ENCODE measurements at regions not wholly inside any gene's neighbourhood (a gene's known extent, or its start where the extent isn't known, plus 50 kb on each side); places are given as distances from the start of the nearest gene placed in this dataset.

GRCh38 chr11:92424281-92424680, 199.7 kb downstream of the FAT3 start:
- Histone ChIP-seq H3K36me3 (ENCODE audit: control insufficient read depth, insufficient read depth, low read length) (no peaks in the 10 kb centered on the region), H3K27me3 (ENCODE audit: control insufficient read depth, insufficient read depth, low read length) (no peaks in the 10 kb centered on the region), H3K27ac (ENCODE audit: low read length) (no peak overlapping the region), H3K4me3 (ENCODE audit: low read length) (no peak overlapping the region), H3K4me1 (ENCODE audit: control insufficient read depth, insufficient read depth, low read length) (no peaks in the 10 kb centered on the region), H3K9me3 (ENCODE audit: control insufficient read depth, insufficient read depth, low read length) (no peaks in the 10 kb centered on the region)
- no peak overlapping the region for H3K4me3 Mint-ChIP-seq
- no peaks in the 10 kb centered on the region for H3K27me3 Mint-ChIP-seq (ENCODE audit: low read depth in 2 of 2)
- ATAC-seq, result no peak
- H3K27ac Mint-ChIP-seq, result no peak overlapping the region
- no peaks in the 10 kb centered on the region for H3K4me1 Mint-ChIP-seq
- no peaks in the 10 kb centered on the region for H3K36me3 Mint-ChIP-seq
- TF ChIP-seq CTCF (IDR thresholded peaks at IDR 0.05), result no peak
- intact Hi-C loops (cut with micrococcal nuclease), result no loop called here
- peaks cover 8 to 13% of the 10 kb centered on the region in 2 donors for H3K9me3 Mint-ChIP-seq
- no peak for DNase-seq

GRCh38 chr11:92425127-92425526, 200.5 kb downstream of the FAT3 start:
- Histone ChIP-seq H3K27me3 (ENCODE audit: control insufficient read depth, insufficient read depth, low read length) (no peaks in the 10 kb centered on the region), H3K4me1 (ENCODE audit: control insufficient read depth, insufficient read depth, low read length) (no peaks in the 10 kb centered on the region), H3K4me3 (ENCODE audit: low read length) (no peak overlapping the region), H3K9me3 (ENCODE audit: control insufficient read depth, insufficient read depth, low read length) (no peaks in the 10 kb centered on the region), H3K36me3 (ENCODE audit: control insufficient read depth, insufficient read depth, low read length) (no peaks in the 10 kb centered on the region), H3K27ac (ENCODE audit: low read length) (no peak overlapping the region)
- H3K4me3 Mint-ChIP-seq, result no peak overlapping the region
- no peaks in the 10 kb centered on the region for H3K4me1 Mint-ChIP-seq
- H3K27me3 Mint-ChIP-seq (ENCODE audit: low read depth in 2 of 2), result no peaks in the 10 kb centered on the region
- 21% methylated on average over 2 of the region's 6 CpGs for WGBS (ENCODE audit: insufficient coverage)
- TF ChIP-seq CTCF (IDR thresholded peaks at IDR 0.05), result no peak
- DNase-seq, result no peak
- ATAC-seq, result no peak
- H3K9me3 Mint-ChIP-seq, result peaks cover 13 to 14% of the 10 kb centered on the region in 2 donors
- no peak overlapping the region for H3K27ac Mint-ChIP-seq
- no peaks in the 10 kb centered on the region for H3K36me3 Mint-ChIP-seq
- intact Hi-C loops (cut with micrococcal nuclease), result no loop called here

GRCh38 chr11:92432515-92432914, 207.9 kb downstream of the FAT3 start:
- no peaks in the 10 kb centered on the region for H3K36me3 ChIP-seq (ENCODE audit: control insufficient read depth, insufficient read depth, low read length)
- H3K4me3 ChIP-seq (ENCODE audit: low read length), result no peak overlapping the region
- no peak overlapping the region for H3K27ac ChIP-seq (ENCODE audit: low read length)
- ATAC-seq (no peak), DNase-seq (no peak)
- no peak for TF ChIP-seq CTCF (IDR thresholded peaks at IDR 0.05)
- Mint-ChIP-seq H3K36me3 (no peaks in the 10 kb centered on the region), H3K4me1 (no peaks in the 10 kb centered on the region), H3K27ac (no peak overlapping the region), H3K4me3 (no peak overlapping the region), H3K9me3 (peaks cover 6 to 13% of the 10 kb centered on the region in 2 donors), H3K27me3 (ENCODE audit: low read depth in 2 of 2) (no peaks in the 10 kb centered on the region)
- no peaks in the 10 kb centered on the region for H3K27me3 ChIP-seq (ENCODE audit: control insufficient read depth, insufficient read depth, low read length)
- no peaks in the 10 kb centered on the region for H3K4me1 ChIP-seq (ENCODE audit: control insufficient read depth, insufficient read depth, low read length)
- 71% methylated on average over 4 of the region's 4 CpGs for WGBS (ENCODE audit: insufficient coverage)
- intact Hi-C loops (cut with micrococcal nuclease), result no loop called here
- H3K9me3 ChIP-seq (ENCODE audit: control insufficient read depth, insufficient read depth, low read length), result no peaks in the 10 kb centered on the region

- no peak overlapping the region for H3K27ac Mint-ChIP-seq
- Histone ChIP-seq H3K4me1 (ENCODE audit: control insufficient read depth, insufficient read depth, low read length) (no peaks in the 10 kb centered on the region), H3K9me3 (ENCODE audit: control insufficient read depth, insufficient read depth, low read length) (no peaks in the 10 kb centered on the region), H3K27me3 (ENCODE audit: control insufficient read depth, insufficient read depth, low read length) (no peaks in the 10 kb centered on the region), H3K4me3 (ENCODE audit: low read length) (no peak overlapping the region), H3K27ac (ENCODE audit: low read length) (no peak overlapping the region), H3K36me3 (ENCODE audit: control insufficient read depth, insufficient read depth, low read length) (no peaks in the 10 kb centered on the region)
- H3K36me3 Mint-ChIP-seq, result no peaks in the 10 kb centered on the region
- intact Hi-C loops (cut with micrococcal nuclease), result no loop called here
- no peak for TF ChIP-seq CTCF (IDR thresholded peaks at IDR 0.05)
- no peak for DNase-seq
- no peak for ATAC-seq
- no peak overlapping the region for H3K4me3 Mint-ChIP-seq
- H3K27me3 Mint-ChIP-seq (ENCODE audit: low read depth in 2 of 2), result no peaks in the 10 kb centered on the region
- WGBS (ENCODE audit: insufficient coverage), result 79% methylated on average over 8 of the region's 8 CpGs
- H3K4me1 Mint-ChIP-seq, result no peaks in the 10 kb centered on the region
- peaks cover 5 to 7% of the 10 kb centered on the region in 2 donors for H3K9me3 Mint-ChIP-seq
These were observed 211.7 kb downstream of the FAT3 start for GRCh38 chr11:92436034-92436920.
